GM10266 (cell line): ENCODE measurements at regions not wholly inside any gene's neighbourhood (a gene's known extent, or its start where the extent isn't known, plus 50 kb on each side); places are given as distances from the start of the nearest gene placed in this dataset.

ENCODE experiments used
- DNase-seq: peaks from one replicate; pipeline ENCODE4 v3.0.0; 2012; ENCODE audit errors: extremely low spot score
- CTCF ChIP-seq: IDR thresholded peaks from 2 replicates; pipeline ENCODE4 v1.5.1; 2012; ENCODE audit warnings: mild to moderate bottlenecking, low read depth; ENCODE audit not compliant: control insufficient read depth, insufficient read depth; ENCODE audit errors: missing control alignments

GRCh38 chr6:125474061-125474460 lies 172.3 kb upstream of the HDDC2 start:
- TF ChIP-seq CTCF: no peak
- no peak for DNase-seq

- no peak for DNase-seq
- no peak for TF ChIP-seq CTCF
These were observed 175.4 kb upstream of the HDDC2 start for GRCh38 chr6:125477156-125477555.

- DNase-seq: no peak
- no peak for TF ChIP-seq CTCF
These were observed 176.1 kb upstream of the HDDC2 start for GRCh38 chr6:125477844-125478243.

GRCh38 chr6:125480146-125480545 lies 178.4 kb upstream of the HDDC2 start:
- DNase-seq: no peak
- TF ChIP-seq CTCF: no peak

GRCh38 chr6:125480571-125480970 lies 178.8 kb upstream of the HDDC2 start:
- TF ChIP-seq CTCF: no peak

GRCh38 chr6:125481056-125481455 lies 179.3 kb upstream of the HDDC2 start:
- DNase-seq: no peak
- TF ChIP-seq CTCF: no peak

More at GRCh38 chr6:125480571-125480970, 178.8 kb upstream of the HDDC2 start:
- no peak for DNase-seq

GRCh38 chr6:125485757-125486156 lies 184.0 kb upstream of the HDDC2 start:
- DNase-seq: no peak
- no peak for TF ChIP-seq CTCF
